Gastroesophageal sphincter (tissue), 4 donors: ENCODE measurements at regions not wholly inside any gene's neighbourhood (a gene's known extent, or its start where the extent isn't known, plus 50 kb on each side); places are given as distances from the start of the nearest gene placed in this dataset.

Experiments used
- ATAC-seq: fragments of 150-250 bp; one replicate; pipeline ENCODE4 v1.9.1; 2016; ENCODE audit warnings: mild to moderate bottlenecking, moderate library complexity
- H3K27ac ChIP-seq, 4 donors: fragments of 200-600 bp; sonication (generic) in 3 of 4; 1 replicate in 3 of 4; 2 replicates in 1 of 4; pipeline ENCODE4 v1.5.1; 2016 to 2019
- H3K27me3 ChIP-seq: fragments of 200-600 bp; sonication (generic); one replicate; pipeline ENCODE4 v1.5.1; 2019
- H3K36me3 ChIP-seq, 2 donors: fragments of 200-600 bp; sonication (generic); one replicate each; pipeline ENCODE4 v1.5.1; 2019; ENCODE audit warnings: control low read depth in 1 of 2
- H3K4me1 ChIP-seq, 3 donors: fragments of 200-600 bp; sonication (generic); 1 replicate in 2 of 3; 2 replicates in 1 of 3; pipeline ENCODE4 v1.5.1; 2016 to 2019; ENCODE audit warnings: control low read depth in 2 of 3
- H3K4me3 ChIP-seq, 2 donors: fragments of 200-600 bp; sonication (generic); one replicate each; pipeline ENCODE4 v1.5.1; 2019; ENCODE audit warnings: mild to moderate bottlenecking in 1 of 2, moderate library complexity in 1 of 2
- H3K9me3 ChIP-seq, 3 donors: fragments of 200-600 bp; sonication (generic); one replicate each; pipeline ENCODE4 v1.5.1; 2017 to 2019; ENCODE audit warnings: control low read depth in 2 of 3
- CTCF ChIP-seq, 4 experiments: fragments of 200-600 bp in 2 of 4; fragments of 450-650 bp in 2 of 4; sonication (generic) in 1 of 4; IDR thresholded peaks; one replicate each; pipeline ENCODE4 v1.5.1; 2017 to 2019; ENCODE audit warnings: antibody characterized with exemption in 4 of 4, mild to moderate bottlenecking in 2 of 4, moderate library complexity in 2 of 4
- EP300 ChIP-seq: sonication (generic); formaldehyde crosslinking; IDR thresholded peaks from one replicate; pipeline ENCODE4 v1.6.1; 2017; ENCODE audit warnings: antibody characterized with exemption, mild to moderate bottlenecking
- POLR2A ChIP-seq, 2 donors: fragments of 450-650 bp; IDR thresholded peaks; one replicate each; pipeline ENCODE4 v1.6.1; 2017; ENCODE audit warnings: antibody characterized with exemption in 2 of 2, mild to moderate bottlenecking in 2 of 2, moderate library complexity in 1 of 2
- POLR2AphosphoS5 ChIP-seq: sonication (generic); formaldehyde crosslinking; IDR thresholded peaks from one replicate; pipeline ENCODE4 v1.6.1; 2017; ENCODE audit warnings: antibody characterized with exemption
- WGBS, 2 donors: methylation state at CpG; one replicate each; pipeline ENCODE4 v1.1.5; 2018; ENCODE audit warnings: low coverage in 1 of 2; 5-methylcytosine and 5-hydroxymethylcytosine counted together

- no peak for TF ChIP-seq POLR2AphosphoS5
- no peak for TF ChIP-seq POLR2A (IDR thresholded peaks at IDR 0.05)
- TF ChIP-seq EP300: no peak
- no peak for TF ChIP-seq CTCF (IDR thresholded peaks at IDR 0.05)
- Histone ChIP-seq H3K4me1 (no peaks in the 10 kb centered on the region), H3K27me3 (no peaks in the 10 kb centered on the region), H3K9me3 (no peaks in the 10 kb centered on the region), H3K4me3 (no peak overlapping the region), H3K27ac (no peak overlapping the region), H3K36me3 (no peaks in the 10 kb centered on the region)
- 32 to 42% methylated on average over 2 of the region's 2 CpGs for WGBS, 2 donors
- no peak for ATAC-seq
Measured at GRCh38 chr13:69300131-69300530, 807.5 kb upstream of the ATXN8OS start.

GRCh38 chr13:69296130-69296529, 811.5 kb upstream of the ATXN8OS start:
- H3K4me1 ChIP-seq: no peaks in the 10 kb centered on the region
- no peaks in the 10 kb centered on the region for H3K36me3 ChIP-seq
- no peak overlapping the region for H3K27ac ChIP-seq
- 87 to 88% methylated on average over 1 of the region's 1 CpG for WGBS, 2 donors
- H3K4me3 ChIP-seq: no peak overlapping the region
- no peaks in the 10 kb centered on the region for H3K27me3 ChIP-seq
- no peak for ATAC-seq
- H3K9me3 ChIP-seq: no peaks in the 10 kb centered on the region
- TF ChIP-seq EP300 (no peak), POLR2AphosphoS5 (no peak), CTCF (IDR thresholded peaks at IDR 0.05) (no peak)

DNA sequence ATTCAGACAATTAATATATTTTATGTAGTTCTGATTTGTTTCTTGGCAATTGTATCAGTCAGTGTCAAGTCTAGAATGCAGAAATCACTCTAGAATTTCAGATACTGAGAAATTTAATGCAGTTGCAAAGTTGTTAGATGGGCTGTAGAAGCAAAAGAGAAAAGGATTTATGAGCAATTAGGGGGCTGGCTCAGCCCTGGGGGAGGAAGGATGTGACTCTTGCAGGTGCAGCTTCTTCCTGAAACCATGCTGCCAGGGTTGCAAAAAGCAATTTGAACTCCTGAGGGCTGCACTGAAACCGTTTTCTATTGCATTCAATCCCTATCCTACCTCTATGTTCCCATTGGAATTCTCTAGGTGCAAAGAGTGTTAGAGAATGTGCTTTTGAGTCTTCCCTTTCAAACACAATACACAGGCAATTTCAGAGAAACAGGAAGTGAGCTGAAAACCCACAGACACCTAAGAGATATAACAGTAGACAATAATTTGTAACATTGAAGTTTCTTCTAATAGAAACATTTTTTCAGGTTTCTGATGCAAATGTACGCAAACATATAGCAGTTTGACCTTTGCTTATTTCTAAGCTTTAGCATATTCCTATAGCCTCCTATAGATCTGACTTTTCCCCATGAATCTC, 814.7 kb upstream of the ATXN8OS start:
- 66 to 100% methylated on average over 2 of the region's 2 CpGs for WGBS, 2 donors
- Histone ChIP-seq H3K9me3 (no peaks in the 10 kb centered on the region), H3K4me3 (no peak overlapping the region), H3K4me1 (no peaks in the 10 kb centered on the region), H3K27ac (no peak overlapping the region), H3K36me3 (no peaks in the 10 kb centered on the region), H3K27me3 (no peaks in the 10 kb centered on the region)
- no peak for ATAC-seq
- TF ChIP-seq POLR2A (IDR thresholded peaks at IDR 0.05) (no peak), EP300 (no peak), POLR2AphosphoS5 (no peak), CTCF (IDR thresholded peaks at IDR 0.05) (no peak)

DNA sequence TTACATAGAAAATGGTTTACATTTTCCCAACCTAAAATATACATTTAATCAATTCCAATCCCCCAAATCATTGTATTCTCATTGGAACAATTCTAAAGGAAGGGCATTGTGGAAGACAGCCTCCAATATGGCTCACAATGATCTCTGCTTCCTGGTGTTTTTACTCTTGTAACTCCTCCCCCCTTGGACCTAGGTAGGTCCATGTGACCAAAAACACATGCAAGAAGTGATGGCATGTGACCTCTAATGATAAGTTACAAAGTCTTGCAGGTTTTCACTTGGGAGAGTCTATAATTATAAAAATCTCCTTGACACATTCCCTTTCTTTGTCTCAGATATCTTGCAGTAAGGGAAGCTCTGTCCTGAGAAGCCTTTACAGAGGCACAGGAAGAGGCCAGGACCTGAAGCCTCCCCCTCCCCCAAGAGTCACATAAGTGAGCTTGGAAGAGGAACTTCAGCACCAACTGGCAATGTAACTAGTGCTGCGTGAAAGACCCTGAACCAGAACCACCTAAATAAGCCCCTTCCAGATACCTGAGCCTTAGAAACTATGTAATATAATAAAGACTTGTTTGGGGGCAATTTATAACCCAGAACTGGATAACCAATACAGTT, 816.2 kb upstream of the ATXN8OS start:
- no peak for TF ChIP-seq EP300
- no peak for TF ChIP-seq CTCF (IDR thresholded peaks at IDR 0.05)
- no peak for TF ChIP-seq POLR2AphosphoS5
- TF ChIP-seq POLR2A (IDR thresholded peaks at IDR 0.05): no peak
- ATAC-seq: no peak
- H3K4me3 ChIP-seq: no peak overlapping the region
- no peaks in the 10 kb centered on the region for H3K9me3 ChIP-seq
- H3K4me1 ChIP-seq: no peaks in the 10 kb centered on the region
- H3K36me3 ChIP-seq: no peaks in the 10 kb centered on the region
- H3K27me3 ChIP-seq: no peaks in the 10 kb centered on the region
- 100% methylated on average over 1 of the region's 1 CpG; no CpG with 5 or more reads in 1 of the 2 donors for WGBS, 2 donors
- H3K27ac ChIP-seq: no peak overlapping the region

DNA sequence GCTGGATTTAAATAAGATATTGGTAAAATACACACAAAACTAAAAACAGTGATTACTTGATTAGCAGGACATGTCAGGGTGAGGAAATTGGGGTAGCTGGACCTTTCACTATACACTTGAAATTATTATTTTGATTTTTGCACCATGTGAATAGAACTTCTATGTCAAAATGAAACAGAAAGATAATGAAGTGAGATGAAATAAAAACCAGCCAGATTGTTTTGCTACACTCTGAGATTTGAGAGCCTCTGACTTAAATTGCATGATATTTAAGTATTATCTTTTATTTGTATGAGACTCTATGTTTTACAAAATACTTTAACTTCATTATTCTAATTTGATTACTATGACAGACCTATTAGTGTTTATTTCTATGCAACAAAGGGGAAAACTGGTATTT, 819.6 kb upstream of the ATXN8OS start:
- Histone ChIP-seq H3K36me3 (no peaks in the 10 kb centered on the region), H3K27me3 (no peaks in the 10 kb centered on the region), H3K4me3 (no peak overlapping the region), H3K27ac (no peak overlapping the region), H3K9me3 (no peaks in the 10 kb centered on the region), H3K4me1 (no peaks in the 10 kb centered on the region)
- ATAC-seq: no peak
- no peak for TF ChIP-seq CTCF (IDR thresholded peaks at IDR 0.05)
